Spleen (tissue), 7 donors: ENCODE measurements at regions not wholly inside any gene's neighbourhood (a gene's known extent, or its start where the extent isn't known, plus 50 kb on each side); places are given as distances from the start of the nearest gene placed in this dataset.

Experiments
- CTCF ChIP-seq, 11 experiments: fragments of 200-600 bp in 7 of 11; fragments of 450-650 bp in 4 of 11; sonication (generic) in 4 of 11; IDR thresholded peaks in 8 of 11; conservative IDR thresholded peaks in 3 of 11; 1 replicate in 7 of 11; 2 replicates in 4 of 11; pipeline versions ENCODE4 v1.4.0 to v1.8.0; 2016 to 2021; ENCODE audit warnings: antibody characterized with exemption in 11 of 11, inconsistent platforms in 4 of 11, mild to moderate bottlenecking in 1 of 11
- POLR2A ChIP-seq, 3 donors: fragments of 450-650 bp; IDR thresholded peaks; one replicate each; pipeline ENCODE4 v1.5.1; 2017; ENCODE audit warnings: antibody characterized with exemption in 3 of 3, mild to moderate bottlenecking in 1 of 3
- POLR2AphosphoS5 ChIP-seq, 3 donors: sonication (generic); formaldehyde crosslinking; IDR thresholded peaks; one replicate each; pipeline ENCODE4 v1.5.1; 2017; ENCODE audit warnings: antibody characterized with exemption in 3 of 3
- donor health status: DM: no; HTN: no; CAD: no; lungs with moderate emphysema.
- donor health status: DM: no; HTN: no; CAD: no.
- donor health status: DM: no; HTN: no; CAD: no.

- no peak for TF ChIP-seq CTCF (IDR thresholded peaks at IDR 0.05 in 8 of 11, conservative IDR thresholded peaks at IDR 0.05 in 3 of 11)
- TF ChIP-seq POLR2A (IDR thresholded peaks at IDR 0.05), result no peak
- TF ChIP-seq POLR2AphosphoS5 (IDR thresholded peaks at IDR 0.05), result no peak
Measured at GRCh38 chr14:79937433-79937832, 273.9 kb downstream of the DIO2 start.
